HL-60 (cell line): ENCODE measurements at regions not wholly inside any gene's neighbourhood (a gene's known extent, or its start where the extent isn't known, plus 50 kb on each side); places are given as distances from the start of the nearest gene placed in this dataset.

ENCODE experiments used
- TF ChIP-seq, protein P1 (sequence below): IDR thresholded peaks from 2 replicates; pipeline ENCODE4 v1.6.1; 2012; ENCODE audit warnings: low read depth; ENCODE audit not compliant: insufficient replicate concordance
- TF ChIP-seq, protein P2 (sequence below): IDR thresholded peaks from one replicate; pipeline ENCODE4 v1.5.1; 2011; ENCODE audit warnings: low read length, control low read depth, inconsistent platforms; ENCODE audit not compliant: insufficient read depth

DNA sequence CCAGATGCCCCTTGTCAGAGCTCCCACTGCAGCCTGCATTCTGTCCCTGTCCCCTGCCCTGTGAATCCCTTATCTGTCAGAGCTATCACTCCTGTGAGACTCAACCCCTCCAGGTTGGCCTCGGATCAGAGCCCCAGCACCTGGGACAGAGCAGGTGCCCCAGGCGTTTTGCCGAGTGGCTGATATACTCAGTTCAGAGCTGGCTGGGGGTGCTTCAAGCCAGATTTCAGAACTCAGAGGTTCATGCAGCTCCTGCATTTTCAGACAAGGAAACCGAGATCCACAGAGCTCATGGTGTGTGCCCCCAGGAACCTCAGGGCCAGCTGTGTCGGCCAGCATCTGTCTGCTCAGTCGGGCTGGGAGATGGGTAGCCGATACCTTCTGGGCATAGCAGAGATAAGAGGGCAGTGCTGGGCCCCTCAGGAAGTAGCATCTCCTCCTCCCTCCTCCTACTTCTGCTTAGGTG lies 228.0 kb upstream of the RTL1 start:
- TF ChIP-seq, protein P1, sequence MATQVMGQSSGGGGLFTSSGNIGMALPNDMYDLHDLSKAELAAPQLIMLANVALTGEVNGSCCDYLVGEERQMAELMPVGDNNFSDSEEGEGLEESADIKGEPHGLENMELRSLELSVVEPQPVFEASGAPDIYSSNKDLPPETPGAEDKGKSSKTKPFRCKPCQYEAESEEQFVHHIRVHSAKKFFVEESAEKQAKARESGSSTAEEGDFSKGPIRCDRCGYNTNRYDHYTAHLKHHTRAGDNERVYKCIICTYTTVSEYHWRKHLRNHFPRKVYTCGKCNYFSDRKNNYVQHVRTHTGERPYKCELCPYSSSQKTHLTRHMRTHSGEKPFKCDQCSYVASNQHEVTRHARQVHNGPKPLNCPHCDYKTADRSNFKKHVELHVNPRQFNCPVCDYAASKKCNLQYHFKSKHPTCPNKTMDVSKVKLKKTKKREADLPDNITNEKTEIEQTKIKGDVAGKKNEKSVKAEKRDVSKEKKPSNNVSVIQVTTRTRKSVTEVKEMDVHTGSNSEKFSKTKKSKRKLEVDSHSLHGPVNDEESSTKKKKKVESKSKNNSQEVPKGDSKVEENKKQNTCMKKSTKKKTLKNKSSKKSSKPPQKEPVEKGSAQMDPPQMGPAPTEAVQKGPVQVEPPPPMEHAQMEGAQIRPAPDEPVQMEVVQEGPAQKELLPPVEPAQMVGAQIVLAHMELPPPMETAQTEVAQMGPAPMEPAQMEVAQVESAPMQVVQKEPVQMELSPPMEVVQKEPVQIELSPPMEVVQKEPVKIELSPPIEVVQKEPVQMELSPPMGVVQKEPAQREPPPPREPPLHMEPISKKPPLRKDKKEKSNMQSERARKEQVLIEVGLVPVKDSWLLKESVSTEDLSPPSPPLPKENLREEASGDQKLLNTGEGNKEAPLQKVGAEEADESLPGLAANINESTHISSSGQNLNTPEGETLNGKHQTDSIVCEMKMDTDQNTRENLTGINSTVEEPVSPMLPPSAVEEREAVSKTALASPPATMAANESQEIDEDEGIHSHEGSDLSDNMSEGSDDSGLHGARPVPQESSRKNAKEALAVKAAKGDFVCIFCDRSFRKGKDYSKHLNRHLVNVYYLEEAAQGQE: no peak
- TF ChIP-seq, protein P2, sequence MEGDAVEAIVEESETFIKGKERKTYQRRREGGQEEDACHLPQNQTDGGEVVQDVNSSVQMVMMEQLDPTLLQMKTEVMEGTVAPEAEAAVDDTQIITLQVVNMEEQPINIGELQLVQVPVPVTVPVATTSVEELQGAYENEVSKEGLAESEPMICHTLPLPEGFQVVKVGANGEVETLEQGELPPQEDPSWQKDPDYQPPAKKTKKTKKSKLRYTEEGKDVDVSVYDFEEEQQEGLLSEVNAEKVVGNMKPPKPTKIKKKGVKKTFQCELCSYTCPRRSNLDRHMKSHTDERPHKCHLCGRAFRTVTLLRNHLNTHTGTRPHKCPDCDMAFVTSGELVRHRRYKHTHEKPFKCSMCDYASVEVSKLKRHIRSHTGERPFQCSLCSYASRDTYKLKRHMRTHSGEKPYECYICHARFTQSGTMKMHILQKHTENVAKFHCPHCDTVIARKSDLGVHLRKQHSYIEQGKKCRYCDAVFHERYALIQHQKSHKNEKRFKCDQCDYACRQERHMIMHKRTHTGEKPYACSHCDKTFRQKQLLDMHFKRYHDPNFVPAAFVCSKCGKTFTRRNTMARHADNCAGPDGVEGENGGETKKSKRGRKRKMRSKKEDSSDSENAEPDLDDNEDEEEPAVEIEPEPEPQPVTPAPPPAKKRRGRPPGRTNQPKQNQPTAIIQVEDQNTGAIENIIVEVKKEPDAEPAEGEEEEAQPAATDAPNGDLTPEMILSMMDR: no peak
